K562 (cell line): ENCODE measurements at regions not wholly inside any gene's neighbourhood (a gene's known extent, or its start where the extent isn't known, plus 50 kb on each side); places are given as distances from the start of the nearest gene placed in this dataset.

ENCODE experiments used
- ATAC-seq: fragments of 200-7000 bp; cut with Tn5 transposase; 3 replicates; pipeline ENCODE4 v1.9.1; 2020; ENCODE audit warnings: moderate library complexity
- BruUV-seq: library from RNA; stranded (reverse); fragments of 400-500 nt; replicated peaks from 2 replicates; lab custom pipeline; 2021; lab: Mats Ljungman, UMichigan
- CTCF ChIA-PET: fragments of 300-600 bp; formaldehyde crosslinking; extraction: SDS; loops from one replicate; lab custom pipeline; 2021; ENCODE audit warnings: low intra/inter-chr PET ratio; lab: Yijun Ruan, JAX
- POLR2A ChIA-PET: fragments of 300-600, 350-650 bp; sonication (Branson Sonifier 250); formaldehyde crosslinking; extraction: SDS; loops from one replicate; lab custom pipeline; 2021; ENCODE audit warnings: antibody characterized with exemption, inconsistent platforms; lab: Yijun Ruan, JAX
- DNase-seq, 4 experiments: peaks; one replicate each; pipeline versions ENCODE4 v3.0.0 to v3.0.0-alpha.2; 2011 to 2018; ENCODE audit warnings: low spot score in 3 of 4, mixed read lengths in 3 of 4; ENCODE audit errors: extremely low read depth in 1 of 4
- FAIRE-seq: peaks from 2 replicates; lab custom pipeline; 2011; peaks lifted over from hg19 to GRCh38; lab: Jason Lieb, UNC
- H2AFZ ChIP-seq: 2 replicates; pipeline ENCODE4 v1.6.0; 2011; ENCODE audit warnings: low read depth, low read length, control low read depth, inconsistent platforms
- H3K27ac ChIP-seq: fragments of 200-600 bp; 3 replicates; pipeline ENCODE4 v1.8.0; 2011; ENCODE audit warnings: low read depth, mild to moderate bottlenecking, control low read depth, inconsistent platforms, low read length, moderate library complexity, mixed read lengths; ENCODE audit errors: extremely low read depth
- H3K27me3 ChIP-seq, 2 experiments: fragments of 300-600 bp in 1 of 2; 2 replicates in 1 of 2; 3 replicates in 1 of 2; pipeline versions ENCODE4 v1.6.0 to v1.8.0; 2011; ENCODE audit warnings: inconsistent platforms in 2 of 2, low read length in 2 of 2, mild to moderate bottlenecking in 1 of 2, mixed read lengths in 1 of 2, moderate library complexity in 1 of 2; ENCODE audit not compliant: control insufficient read depth in 2 of 2, insufficient read depth in 2 of 2
- H3K36me3 ChIP-seq: fragments of 300-600 bp; 3 replicates; pipeline ENCODE4 v1.8.0; 2011; ENCODE audit warnings: mild to moderate bottlenecking, low read length, inconsistent platforms; ENCODE audit not compliant: control insufficient read depth, insufficient read depth
- H3K4me1 ChIP-seq, 2 experiments: fragments of 200-600 bp in 1 of 2; replicated peaks in 1 of 2; 2 replicates in 1 of 2; 3 replicates in 1 of 2; pipeline versions ENCODE4 v1.5.1 to v1.8.0; 2011; ENCODE audit warnings: inconsistent platforms in 2 of 2, low read length in 2 of 2, mild to moderate bottlenecking in 1 of 2, mixed read lengths in 1 of 2, moderate library complexity in 1 of 2; ENCODE audit not compliant: control insufficient read depth in 2 of 2, insufficient read depth in 2 of 2
- H3K4me2 ChIP-seq: 2 replicates; pipeline ENCODE4 v1.6.1; 2011; ENCODE audit warnings: low read length, control low read depth, inconsistent platforms, mixed read lengths; ENCODE audit not compliant: insufficient read depth
- H3K4me3 ChIP-seq: fragments of 200-600 bp; sonication (generic), shearing (Covaris generic); 2 replicates; pipeline ENCODE4 v1.5.1; 2016; ENCODE audit warnings: control low read depth, inconsistent platforms
- H3K79me2 ChIP-seq: fragments of 200-600 bp; 3 replicates; pipeline ENCODE4 v1.8.0; 2011; ENCODE audit warnings: low read length, inconsistent platforms; ENCODE audit not compliant: control insufficient read depth, insufficient read depth
- H3K9ac ChIP-seq, 2 experiments: 2 replicates each; pipeline versions ENCODE4 v1.6.0 to v1.6.1; 2011; ENCODE audit warnings: low read depth in 2 of 2, low read length in 2 of 2, control low read depth in 1 of 2, inconsistent platforms in 1 of 2, mild to moderate bottlenecking in 1 of 2, mixed read lengths in 1 of 2; ENCODE audit not compliant: insufficient read depth in 1 of 2
- H3K9me1 ChIP-seq: one replicate; pipeline ENCODE4 v1.6.0; 2011; ENCODE audit warnings: inconsistent platforms, mild to moderate bottlenecking, low read length, moderate library complexity; ENCODE audit not compliant: control insufficient read depth, insufficient read depth
- H3K9me3 ChIP-seq: replicated peaks from 2 replicates; pipeline ENCODE4 v1.5.1; 2011; ENCODE audit warnings: low read depth, low read length, inconsistent platforms; ENCODE audit not compliant: control insufficient read depth, insufficient read depth
- H4K20me1 ChIP-seq: replicated peaks from 2 replicates; pipeline ENCODE4 v1.6.1; 2011; ENCODE audit warnings: low read length, inconsistent platforms, mixed read lengths; ENCODE audit not compliant: control insufficient read depth, insufficient read depth
- ADNP ChIP-seq: fragments of 200-800 bp; sonication (Bioruptor generic); IDR thresholded peaks from 2 replicates; pipeline ENCODE4 v1.6.1; 2016; ENCODE audit warnings: missing genetic modification characterization, missing compliant biosample characterization
- BCOR ChIP-seq: fragments of 450-650 bp; IDR thresholded peaks from 2 replicates; pipeline ENCODE4 v1.6.1; 2016
- BDP1 ChIP-seq: IDR thresholded peaks from 3 replicates; pipeline ENCODE4 v1.6.1; 2011; ENCODE audit not compliant: insufficient read length, insufficient read depth
- BRD4 ChIP-seq: fragments of 200-600 bp; sonication (generic); IDR thresholded peaks from 2 replicates; pipeline ENCODE4 v1.6.1; 2017; ENCODE audit warnings: inconsistent platforms
- CBX1 ChIP-seq: sonication (generic); IDR thresholded peaks from 2 replicates; pipeline ENCODE4 v1.6.1; 2016; ENCODE audit warnings: antibody characterized with exemption, low read depth, mild to moderate bottlenecking
- CSDE1 ChIP-seq, 2 experiments: fragments of 450-650 bp; IDR thresholded peaks; 2 replicates each; pipeline ENCODE4 v1.6.1; 2016; ENCODE audit warnings: mild to moderate bottlenecking in 1 of 2
- HDAC2 ChIP-seq: fragments of 450-650 bp; IDR thresholded peaks from 2 replicates; pipeline ENCODE4 v1.6.1; 2016; ENCODE audit warnings: mild to moderate bottlenecking
- KDM1A ChIP-seq, 2 experiments: fragments of 450-650 bp; IDR thresholded peaks; 2 replicates each; pipeline ENCODE4 v1.6.1; 2016; ENCODE audit warnings: mild to moderate bottlenecking in 2 of 2
- KDM2B ChIP-seq: fragments of 250-450 bp; sonication (Bioruptor Pico); IDR thresholded peaks from 2 replicates; pipeline ENCODE4 v1.8.0; 2021; ENCODE audit warnings: mild to moderate bottlenecking, moderate library complexity
- MAFG ChIP-seq: fragments of 450-650 bp; conservative IDR thresholded peaks from 2 replicates; pipeline ENCODE4 v1.6.1; 2016; ENCODE audit warnings: missing genetic modification characterization, missing compliant biosample characterization
- NCOA6 ChIP-seq: fragments of 450-650 bp; IDR thresholded peaks from 2 replicates; pipeline ENCODE4 v1.6.1; 2017; ENCODE audit warnings: mild to moderate bottlenecking
- NFIX ChIP-seq: fragments of 250-450 bp; sonication (Bioruptor Pico); IDR thresholded peaks from 2 replicates; pipeline ENCODE4 v1.4.0; 2020; ENCODE audit warnings: low read depth, mild to moderate bottlenecking, moderate library complexity
- PHB ChIP-seq: fragments of 250-450 bp; sonication (Bioruptor Pico); IDR thresholded peaks from 2 replicates; pipeline ENCODE4 v1.5.0; 2021
- PHF8 ChIP-seq: fragments of 200-600 bp; sonication (generic); IDR thresholded peaks from 2 replicates; pipeline ENCODE4 v1.6.1; 2012; ENCODE audit warnings: mixed run types, mild to moderate bottlenecking, inconsistent platforms, low read length, moderate library complexity, borderline replicate concordance
- PTBP1 ChIP-seq: fragments of 200-400 bp; formaldehyde crosslinking; IDR thresholded peaks from 2 replicates; pipeline ENCODE4 v1.6.1; 2017; ENCODE audit warnings: low read depth, low read length
- RBM25 ChIP-seq: fragments of 200-400 bp; formaldehyde crosslinking; IDR thresholded peaks from 2 replicates; pipeline ENCODE4 v1.6.1; 2018; ENCODE audit warnings: low read length, low read depth, moderate library complexity; ENCODE audit not compliant: severe bottlenecking
- RBM34 ChIP-seq: fragments of 200-400 bp; formaldehyde crosslinking; IDR thresholded peaks from 2 replicates; pipeline ENCODE4 v1.6.1; 2018; ENCODE audit warnings: low read length, borderline replicate concordance; ENCODE audit not compliant: insufficient read depth
- SETDB1 ChIP-seq: IDR thresholded peaks from one replicate; pipeline ENCODE4 v1.6.1; 2012; ENCODE audit warnings: low read length, control low read depth, inconsistent platforms
- TAF9B ChIP-seq: fragments of 450-650 bp; IDR thresholded peaks from 2 replicates; pipeline ENCODE4 v1.6.1; 2018; ENCODE audit warnings: mild to moderate bottlenecking; ENCODE audit not compliant: partially characterized antibody
- TBL1XR1 ChIP-seq, 2 experiments: IDR thresholded peaks; 2 replicates each; pipeline ENCODE4 v1.6.1; 2012; ENCODE audit warnings: improper control_type of control experiment in 2 of 2, low read length in 2 of 2, mild to moderate bottlenecking in 1 of 2
- ZBTB17 ChIP-seq: fragments of 450-650 bp; formaldehyde crosslinking; IDR thresholded peaks from 2 replicates; pipeline ENCODE4 v1.4.0; 2020; ENCODE audit warnings: mild to moderate bottlenecking
- ZKSCAN8 ChIP-seq: fragments of 200-800 bp; sonication (Bioruptor generic); IDR thresholded peaks from 2 replicates; pipeline ENCODE4 v1.6.1; 2016; ENCODE audit warnings: missing genetic modification characterization, missing compliant biosample characterization
- ZNF232 ChIP-seq: sonication (generic); formaldehyde crosslinking; IDR thresholded peaks from 2 replicates; pipeline ENCODE4 v1.8.0; 2022; ENCODE audit warnings: mild to moderate bottlenecking, missing genetic modification reagents
- ZNF354B ChIP-seq: fragments of 250-450 bp; sonication (Bioruptor Pico); IDR thresholded peaks from 2 replicates; pipeline ENCODE4 v1.4.0; 2020
- ZNF586 ChIP-seq: fragments of 450-650 bp; formaldehyde crosslinking; conservative IDR thresholded peaks from 2 replicates; pipeline ENCODE4 v1.4.0; 2020; ENCODE audit warnings: mild to moderate bottlenecking, moderate library complexity
- WGBS: fragments of 100-300 bp; shearing (Covaris generic); methylation state at CpG from one replicate; pipeline ENCODE4 v1.1.6; 2016; ENCODE audit warnings: low coverage, mixed read lengths; ENCODE audit not compliant: insufficient coverage; ENCODE audit errors: missing lambda C conversion rate; 5-methylcytosine and 5-hydroxymethylcytosine counted together
- in situ Hi-C: fragments of 300-500 bp; cut with MboI; formaldehyde crosslinking; loops from 4 replicates; pipeline ENCODE4 v1.15.0; 2018; ENCODE audit warnings: inconsistent platforms, mixed read lengths
- intact Hi-C: fragments of 100-400 bp; cut with micrococcal nuclease; formaldehyde crosslinking; loops from 2 replicates; pipeline ENCODE4 v1.14.2; 2022
- TF ChIP-seq, protein P1 (sequence below): sonication (generic); formaldehyde crosslinking; IDR thresholded peaks from 2 replicates; pipeline ENCODE4 v1.8.1; 2023; ENCODE audit warnings: mild to moderate bottlenecking, missing genetic modification reagents

DNA sequence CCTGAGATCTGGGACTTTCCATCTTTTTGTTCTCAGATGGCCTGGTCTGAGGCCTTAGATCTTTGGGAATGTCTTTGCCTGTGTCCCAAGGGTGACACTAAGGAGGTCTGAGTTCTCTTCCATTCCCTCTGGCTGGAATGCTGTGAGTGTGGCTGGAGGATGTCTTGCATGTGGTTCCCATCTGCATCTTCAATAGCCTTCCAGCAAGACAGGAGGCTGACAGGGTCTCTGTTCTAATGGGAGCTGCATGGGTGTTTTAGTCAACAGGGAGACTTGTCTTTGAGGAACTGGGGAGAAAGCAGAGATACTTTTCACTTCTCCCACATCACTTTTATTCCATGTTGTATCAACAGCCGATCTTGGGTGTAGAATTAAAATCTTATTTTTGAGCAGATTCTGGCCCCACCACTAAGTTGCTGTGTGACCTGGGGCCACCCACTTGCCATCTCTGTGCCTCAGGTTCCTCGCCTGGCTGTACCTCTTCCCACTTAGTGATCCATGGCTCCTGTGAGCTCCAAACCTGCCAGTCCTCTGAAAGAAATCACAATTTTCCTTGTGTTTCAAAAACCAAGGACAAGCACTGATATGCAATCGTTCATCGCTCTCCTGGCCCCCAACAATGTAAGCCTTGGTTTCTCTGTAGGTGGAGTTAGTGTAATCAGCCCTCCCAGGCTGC is 75.2 kb downstream of the LSM3 start:
- 82% methylated on average over 4 of the region's 4 CpGs for WGBS
- BruUV-seq: no TSS peak
- Histone ChIP-seq H3K9me3 (no peaks in the 10 kb centered on the region), H3K79me2 (peaks cover 6% of the 10 kb centered on the region; the same call in 2 of the 3 replicates), H3K27ac (peak overlapping the region; percentile 63), H3K4me1 (peaks cover 52 to 71% of the 10 kb centered on the region in 2 experiments), H3K4me3 (no peak overlapping the region), H3K9me1 (peaks cover 3% of the 10 kb centered on the region), H2AFZ (peak overlapping the region; percentile 89), H3K36me3 (no peaks in the 10 kb centered on the region), H3K4me2 (no peak overlapping the region), H4K20me1 (no peaks in the 10 kb centered on the region), H3K27me3 (no peaks in the 10 kb centered on the region), H3K9ac (peak overlapping the region; percentile 58 to 80; a peak in 2 of 4 replicates)
- DNase-seq: no peak
- no peak for ATAC-seq
- ChIA-PET POLR2A (no interaction called here), CTCF (no interaction called here)
- intact Hi-C loops (loop anchor here (2.0 kb wide), 1 partner anchor 21 kb away; no protein-coding TSS in a partner anchor), in situ Hi-C loops (no loop called here)
- no peak for FAIRE-seq
- TF ChIP-seq PHB (no peak), HDAC2 (peak; percentile 57; the same call in 1 of the 2 replicates), RBM34 (no peak), ZNF586 (no peak), KDM1A (IDR thresholded peaks at IDR 0.05) (peak; percentile 54 to 72; a peak in 3 of 4 replicates), CBX1 (no peak; the same call in 1 of the 2 replicates), ZBTB17 (CRISPR knock-in tag) (no peak), SETDB1 (no peak), BDP1 (no peak), RBM25 (peak; percentile 98), NFIX (no peak), ZKSCAN8 (0 out of 2 replicates have a peak, but pooled peaks have one; percentile 46), KDM2B (CRISPR knock-in tag) (no peak), ADNP (tag) (no peak), MAFG (tag) (no peak), PHF8 (no peak), CSDE1 (IDR thresholded peaks at IDR 0.05) (no peak), TAF9B (no peak), ZNF232 (CRISPR knock-in tag) (no peak), ZNF354B (no peak), TBL1XR1 (IDR thresholded peaks at IDR 0.05; ENCODE audit: low read length in 2 of 2) (no peak), BCOR (peak; percentile 88), NCOA6 (no peak), PTBP1 (peak; percentile 82; the same call in 1 of the 2 replicates), BRD4 (no peak)
- TF ChIP-seq, protein P1, sequence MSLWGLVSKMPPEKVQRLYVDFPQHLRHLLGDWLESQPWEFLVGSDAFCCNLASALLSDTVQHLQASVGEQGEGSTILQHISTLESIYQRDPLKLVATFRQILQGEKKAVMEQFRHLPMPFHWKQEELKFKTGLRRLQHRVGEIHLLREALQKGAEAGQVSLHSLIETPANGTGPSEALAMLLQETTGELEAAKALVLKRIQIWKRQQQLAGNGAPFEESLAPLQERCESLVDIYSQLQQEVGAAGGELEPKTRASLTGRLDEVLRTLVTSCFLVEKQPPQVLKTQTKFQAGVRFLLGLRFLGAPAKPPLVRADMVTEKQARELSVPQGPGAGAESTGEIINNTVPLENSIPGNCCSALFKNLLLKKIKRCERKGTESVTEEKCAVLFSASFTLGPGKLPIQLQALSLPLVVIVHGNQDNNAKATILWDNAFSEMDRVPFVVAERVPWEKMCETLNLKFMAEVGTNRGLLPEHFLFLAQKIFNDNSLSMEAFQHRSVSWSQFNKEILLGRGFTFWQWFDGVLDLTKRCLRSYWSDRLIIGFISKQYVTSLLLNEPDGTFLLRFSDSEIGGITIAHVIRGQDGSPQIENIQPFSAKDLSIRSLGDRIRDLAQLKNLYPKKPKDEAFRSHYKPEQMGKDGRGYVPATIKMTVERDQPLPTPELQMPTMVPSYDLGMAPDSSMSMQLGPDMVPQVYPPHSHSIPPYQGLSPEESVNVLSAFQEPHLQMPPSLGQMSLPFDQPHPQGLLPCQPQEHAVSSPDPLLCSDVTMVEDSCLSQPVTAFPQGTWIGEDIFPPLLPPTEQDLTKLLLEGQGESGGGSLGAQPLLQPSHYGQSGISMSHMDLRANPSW: no peak
